Cardiac fibroblast (primary cell): ENCODE measurements at regions not wholly inside any gene's neighbourhood (a gene's known extent, or its start where the extent isn't known, plus 50 kb on each side); places are given as distances from the start of the nearest gene placed in this dataset.

ENCODE experiments used
- DNase-seq, 2 donors: peaks; one replicate each; pipeline versions ENCODE4 v3.0.0 to v3.0.0-alpha.2; 2010; ENCODE audit warnings: low read depth in 2 of 2
- H3K4me3 ChIP-seq, 2 donors: replicated peaks in 1 of 2; 1 replicate in 1 of 2; 2 replicates in 1 of 2; pipeline ENCODE4 v1.5.1; 2011; ENCODE audit warnings: low read depth in 2 of 2, low read length in 2 of 2, mild to moderate bottlenecking in 2 of 2, moderate library complexity in 1 of 2
- CTCF ChIP-seq: IDR thresholded peaks from one replicate; pipeline ENCODE4 v1.5.1; 2011; ENCODE audit warnings: low read depth, mild to moderate bottlenecking, low read length, inconsistent platforms

DNA sequence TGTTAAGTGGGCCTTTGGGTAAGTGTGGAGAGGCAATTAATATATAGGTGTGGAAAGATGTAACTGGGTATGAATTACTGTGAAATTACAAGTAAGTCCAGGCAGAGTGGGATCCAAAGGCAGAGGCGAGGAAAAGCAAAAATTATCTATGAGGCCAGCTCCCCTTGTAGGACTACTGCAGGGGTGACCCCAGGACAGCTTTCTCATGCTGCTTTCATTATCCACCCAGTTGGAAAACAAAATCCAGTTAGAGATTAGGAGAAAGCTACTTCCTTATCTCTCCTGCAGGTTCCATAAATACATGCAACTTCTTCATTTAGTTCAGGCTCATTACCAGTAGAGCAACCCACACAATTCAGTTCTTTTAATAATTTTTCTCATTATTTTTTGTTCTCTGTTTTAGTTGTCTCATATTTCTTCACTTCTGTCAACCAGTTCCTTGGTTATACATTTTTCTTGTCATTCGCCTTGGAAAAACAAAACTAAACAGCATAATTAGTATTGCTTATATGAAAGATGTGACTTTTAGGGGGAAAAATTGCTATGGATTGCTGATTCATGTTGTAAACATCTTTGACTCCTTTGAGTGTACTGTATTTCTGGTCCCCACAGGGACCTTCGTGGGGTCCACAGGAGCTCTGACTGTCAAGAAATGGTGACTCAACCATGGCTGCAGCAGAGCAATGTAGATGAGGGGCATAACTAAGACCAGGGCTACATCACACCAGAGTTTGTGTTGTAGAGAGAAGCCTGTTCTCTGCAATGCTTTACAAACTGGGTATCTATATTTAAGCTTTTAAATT, 110.4 kb upstream of the PARD3B start:
- no peak for TF ChIP-seq CTCF
- no peak overlapping the region for H3K4me3 ChIP-seq
- peak in 1 of 2 donors; percentile 69 for DNase-seq

- H3K4me3 ChIP-seq, result no peak overlapping the region
- TF ChIP-seq CTCF, result no peak
- peak in 1 of 2 donors; percentile 8 for DNase-seq
These were observed 109.0 kb upstream of the PARD3B start for GRCh38 chr2:204436230-204436629.

GRCh38 chr2:204437408-204437807, 107.9 kb upstream of the PARD3B start:
- H3K4me3 ChIP-seq, result no peak overlapping the region
- TF ChIP-seq CTCF, result no peak
- DNase-seq, result no peak

DNA sequence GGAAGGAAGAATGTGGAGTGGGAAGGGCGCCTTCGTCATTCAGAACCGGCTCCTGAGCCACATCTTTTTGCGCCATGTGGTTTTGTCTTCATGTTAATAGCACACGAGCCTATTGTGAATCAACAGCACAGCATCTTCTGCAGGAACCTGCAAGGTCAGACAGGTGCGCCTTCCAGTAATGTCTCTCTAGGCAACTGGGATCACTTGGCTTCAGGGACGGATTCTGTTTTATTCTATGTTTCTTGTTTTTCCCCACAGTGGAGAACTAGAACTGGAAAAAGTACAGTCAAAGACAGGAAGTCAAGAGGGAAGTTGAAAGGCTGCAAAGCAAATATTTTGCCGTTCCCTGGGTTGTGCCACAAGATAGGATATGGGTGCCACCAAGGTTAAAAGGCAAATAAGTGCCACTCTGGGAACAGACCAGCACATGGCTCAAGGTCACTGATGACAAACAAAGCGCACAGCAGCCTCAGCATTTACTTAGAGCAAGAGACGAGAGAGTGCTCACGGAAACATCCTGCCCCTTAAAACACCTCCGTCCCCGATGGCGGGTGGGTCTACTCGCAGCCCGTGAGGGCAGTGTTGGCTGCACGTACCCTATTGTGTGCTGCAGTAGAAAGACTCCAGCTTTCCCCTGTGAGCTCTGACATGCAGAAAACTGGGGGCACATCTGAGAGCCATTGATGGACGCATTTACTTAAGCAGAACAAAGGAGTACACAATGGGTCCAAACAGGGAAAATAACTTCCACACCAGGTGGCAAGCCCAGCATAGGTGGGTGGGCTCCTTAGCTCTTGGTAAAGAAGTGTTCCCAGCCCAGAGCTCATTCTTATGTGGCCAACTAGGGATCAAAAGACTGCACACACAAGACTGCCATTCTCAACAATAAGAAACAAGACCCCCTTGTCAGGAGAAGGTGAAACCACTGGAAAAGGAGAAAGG, 107.2 kb upstream of the PARD3B start:
- no peak for TF ChIP-seq CTCF
- no peak overlapping the region for H3K4me3 ChIP-seq
- DNase-seq, result no peak

GRCh38 chr2:204441316-204441715, 104.0 kb upstream of the PARD3B start:
- DNase-seq, result no peak
- no peak for TF ChIP-seq CTCF
- H3K4me3 ChIP-seq, result no peak overlapping the region

DNA sequence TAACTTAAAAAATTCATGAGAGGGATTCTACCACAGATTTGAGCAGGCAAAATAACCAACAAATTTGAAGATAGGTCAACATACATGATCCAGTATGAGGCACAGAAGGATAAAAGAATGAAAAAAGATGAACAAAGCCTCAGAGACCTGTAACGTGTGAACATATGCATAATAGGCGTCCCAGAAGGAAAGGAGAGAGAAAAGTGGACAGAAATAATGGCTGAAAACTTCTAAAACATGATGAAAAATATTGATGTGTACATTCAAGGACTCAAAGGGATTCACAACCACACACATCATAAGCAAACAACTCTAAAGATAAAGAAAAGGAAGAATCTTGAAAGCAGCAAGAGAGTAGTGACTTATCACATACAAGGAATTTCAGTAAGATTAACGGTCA, 100.1 kb upstream of the PARD3B start:
- no peak for TF ChIP-seq CTCF

More for the DNA sequence above, 100.1 kb upstream of the PARD3B start:
- no peak overlapping the region for H3K4me3 ChIP-seq
- DNase-seq, result no peak
